Neural progenitor cell (in vitro differentiated cells): ENCODE measurements at regions not wholly inside any gene's neighbourhood (a gene's known extent, or its start where the extent isn't known, plus 50 kb on each side); places are given as distances from the start of the nearest gene placed in this dataset.

Experiments
- CTCF ChIP-seq: fragments of 200-600 bp; sonication (generic); IDR thresholded peaks from 2 replicates; pipeline ENCODE4 v1.5.1; 2017; ENCODE audit warnings: antibody characterized with exemption, mild to moderate bottlenecking
- EZH2 ChIP-seq: fragments of 200-600 bp; sonication (generic); IDR thresholded peaks from 2 replicates; pipeline ENCODE4 v1.6.1; 2017; ENCODE audit warnings: antibody characterized with exemption, mild to moderate bottlenecking, moderate library complexity
- EZH2phosphoT487 ChIP-seq: fragments of 200-600 bp; sonication (generic); IDR thresholded peaks from 2 replicates; pipeline ENCODE4 v1.6.1; 2017; ENCODE audit warnings: antibody characterized with exemption

GRCh38 chr4:45954276-45954675 is 169.6 kb downstream of the GABRG1 start:
- no peak for TF ChIP-seq CTCF
- TF ChIP-seq EZH2, result no peak
- TF ChIP-seq EZH2phosphoT487, result no peak
